Sigmoid colon (tissue), 6 donors: ENCODE measurements at regions not wholly inside any gene's neighbourhood (a gene's known extent, or its start where the extent isn't known, plus 50 kb on each side); places are given as distances from the start of the nearest gene placed in this dataset.

Source experiments
- DNase-seq: peaks from one replicate; pipeline ENCODE4 v3.0.0-alpha.2; 2019
- H3K27ac ChIP-seq, 4 donors: fragments of 200-600 bp; sonication (generic); one replicate each; pipeline ENCODE4 v1.5.1; 2016 to 2019; ENCODE audit warnings: mild to moderate bottlenecking in 1 of 4
- H3K27me3 ChIP-seq, 3 donors: fragments of 200-600 bp; sonication (generic); one replicate each; pipeline ENCODE4 v1.5.1; 2019; ENCODE audit warnings: mild to moderate bottlenecking in 1 of 3
- H3K36me3 ChIP-seq, 4 donors: fragments of 200-600 bp; sonication (generic); one replicate each; pipeline ENCODE4 v1.5.1; 2016 to 2019
- H3K4me1 ChIP-seq, 4 donors: fragments of 200-600 bp; sonication (generic); one replicate each; pipeline ENCODE4 v1.5.1; 2017 to 2019
- H3K4me3 ChIP-seq, 4 donors: fragments of 200-600 bp; sonication (generic); one replicate each; pipeline ENCODE4 v1.5.1; 2017 to 2019; ENCODE audit warnings: mild to moderate bottlenecking in 2 of 4, moderate library complexity in 1 of 4
- H3K9me3 ChIP-seq, 4 donors: fragments of 200-600 bp in 3 of 4; sonication (generic) in 3 of 4; one replicate each; pipeline versions ENCODE4 v1.5.1 to v1.6.1; 2013 to 2019
- CTCF ChIP-seq, 4 experiments: fragments of 450-650 bp in 3 of 4; fragments of 200-600 bp in 1 of 4; IDR thresholded peaks; one replicate each; pipeline ENCODE4 v1.5.1; 2016 to 2019; ENCODE audit warnings: antibody characterized with exemption in 4 of 4, mild to moderate bottlenecking in 3 of 4, moderate library complexity in 2 of 4
- EP300 ChIP-seq, 4 donors: sonication (generic); formaldehyde crosslinking; IDR thresholded peaks; one replicate each; pipeline ENCODE4 v1.6.1; 2017; ENCODE audit warnings: antibody characterized with exemption in 4 of 4
- POLR2A ChIP-seq, 2 donors: fragments of 450-650 bp; IDR thresholded peaks; one replicate each; pipeline ENCODE4 v1.6.1; 2016; ENCODE audit warnings: antibody characterized with exemption in 2 of 2, mild to moderate bottlenecking in 2 of 2, moderate library complexity in 2 of 2
- POLR2AphosphoS5 ChIP-seq, 4 donors: sonication (generic); formaldehyde crosslinking; IDR thresholded peaks; one replicate each; pipeline ENCODE4 v1.6.1; 2017; ENCODE audit warnings: antibody characterized with exemption in 4 of 4
- WGBS, 2 donors: extraction: QIAGEN DNeasy Blood & Tissue Kit; methylation state at CpG; one replicate each; pipeline ENCODE4 v1.1.7; 2013; 5-methylcytosine and 5-hydroxymethylcytosine counted together
- intact Hi-C: fragments of 100-400 bp; cut with DNase I; formaldehyde crosslinking; loops from one replicate; pipeline ENCODE4 v1.15.1; 2023
- donor health status: healthy with polysubstance abuse.
- donor health status: healthy.

GRCh38 chr5:156191547-156191946 lies 135.4 kb upstream of the SGCD start:
- Histone ChIP-seq H3K4me1 (no peaks in the 10 kb centered on the region), H3K9me3 (peaks cover 0 to 4% (median 0%) of the 10 kb centered on the region in 4 donors), H3K4me3 (no peak overlapping the region), H3K27ac (no peak overlapping the region), H3K27me3 (no peaks in the 10 kb centered on the region), H3K36me3 (no peaks in the 10 kb centered on the region)
- DNase-seq, result no peak
- TF ChIP-seq POLR2AphosphoS5 (IDR thresholded peaks at IDR 0.05), result no peak
- TF ChIP-seq POLR2A (IDR thresholded peaks at IDR 0.05), result no peak
- no peak for TF ChIP-seq CTCF (IDR thresholded peaks at IDR 0.05)
- TF ChIP-seq EP300 (IDR thresholded peaks at IDR 0.05), result no peak
- intact Hi-C loops, result no loop called here
- WGBS, 2 donors, result 12 to 28% methylated on average over 1 of the region's 1 CpG

GRCh38 chr5:156197042-156197635 lies 129.8 kb upstream of the SGCD start:
- Histone ChIP-seq H3K27me3 (no peaks in the 10 kb centered on the region), H3K9me3 (no peaks in the 10 kb centered on the region), H3K36me3 (no peaks in the 10 kb centered on the region), H3K27ac (no peak overlapping the region), H3K4me3 (no peak overlapping the region), H3K4me1 (no peaks in the 10 kb centered on the region)
- DNase-seq, result no peak
- intact Hi-C loops, result no loop called here
- 59 to 71% methylated on average over 3 of the region's 3 CpGs for WGBS, 2 donors
- TF ChIP-seq CTCF (IDR thresholded peaks at IDR 0.05), result no peak
- TF ChIP-seq POLR2AphosphoS5 (IDR thresholded peaks at IDR 0.05), result no peak
- TF ChIP-seq POLR2A (IDR thresholded peaks at IDR 0.05), result no peak
- no peak for TF ChIP-seq EP300 (IDR thresholded peaks at IDR 0.05)

- Histone ChIP-seq H3K27me3 (no peaks in the 10 kb centered on the region), H3K9me3 (no peaks in the 10 kb centered on the region), H3K27ac (no peak overlapping the region), H3K4me3 (no peak overlapping the region), H3K36me3 (no peaks in the 10 kb centered on the region), H3K4me1 (no peaks in the 10 kb centered on the region)
- intact Hi-C loops, result no loop called here
- no peak for DNase-seq
- 71 to 79% methylated on average over 1 of the region's 1 CpG for WGBS, 2 donors
- TF ChIP-seq CTCF (IDR thresholded peaks at IDR 0.05) (no peak), EP300 (IDR thresholded peaks at IDR 0.05) (no peak), POLR2AphosphoS5 (IDR thresholded peaks at IDR 0.05) (no peak)
Measured at GRCh38 chr5:156199045-156199444, 127.9 kb upstream of the SGCD start.

- WGBS, 2 donors, result 75 to 88% methylated on average over 8 of the region's 8 CpGs
- intact Hi-C loops, result no loop called here
- Histone ChIP-seq H3K36me3 (no peaks in the 10 kb centered on the region), H3K27ac (no peak overlapping the region), H3K4me3 (no peak overlapping the region), H3K4me1 (no peaks in the 10 kb centered on the region), H3K27me3 (no peaks in the 10 kb centered on the region), H3K9me3 (no peaks in the 10 kb centered on the region)
- DNase-seq, result no peak
- no peak for TF ChIP-seq CTCF (IDR thresholded peaks at IDR 0.05)
- TF ChIP-seq POLR2A (IDR thresholded peaks at IDR 0.05), result no peak
- TF ChIP-seq EP300 (IDR thresholded peaks at IDR 0.05), result no peak
- TF ChIP-seq POLR2AphosphoS5 (IDR thresholded peaks at IDR 0.05), result no peak
Measured at GRCh38 chr5:156200938-156201787, 125.8 kb upstream of the SGCD start.
